ENCODE measurements at regions not wholly inside any gene's neighbourhood (a gene's known extent, or its start where the extent isn't known, plus 50 kb on each side); places are given as distances from the start of the nearest gene placed in this dataset.
A peak's percentile ranks its signal among the peaks of the same experiment; 100 is the strongest.
"Not testable (repeated sequence)": the region's sequence is repeated elsewhere in the genome, so short reads cannot be mapped to it uniquely, and the experiment has no call there.

DNA sequence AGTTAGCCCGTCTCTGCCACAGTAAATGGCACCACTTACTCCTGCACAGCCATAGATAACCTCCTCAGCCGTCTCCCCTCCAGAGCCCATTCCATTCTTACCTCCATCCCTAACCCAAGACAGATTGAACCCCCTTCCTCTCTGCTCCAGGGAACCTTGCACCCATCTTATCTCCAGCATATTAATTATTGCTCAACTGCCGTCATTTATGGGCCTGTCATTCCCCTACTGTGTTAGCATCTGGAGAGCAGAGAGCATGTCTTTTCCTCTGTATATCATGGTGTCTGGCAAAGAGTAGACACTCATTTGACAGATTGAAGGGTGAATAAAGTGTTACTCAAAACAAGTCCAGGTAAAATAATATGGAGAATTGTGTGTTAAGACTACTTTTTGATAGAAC is 270.0 kb downstream of the CEP170 start:
- DNase-seq; H3K27ac ChIP-seq; H3K4me3 ChIP-seq; H3K27me3 ChIP-seq (ENCODE audit: low read depth); intact Hi-C loops (cut with DNase I); H3K36me3 ChIP-seq; H3K9me3 ChIP-seq; ATAC-seq; H3K4me1 ChIP-seq: not testable (repeated sequence)

DNA sequence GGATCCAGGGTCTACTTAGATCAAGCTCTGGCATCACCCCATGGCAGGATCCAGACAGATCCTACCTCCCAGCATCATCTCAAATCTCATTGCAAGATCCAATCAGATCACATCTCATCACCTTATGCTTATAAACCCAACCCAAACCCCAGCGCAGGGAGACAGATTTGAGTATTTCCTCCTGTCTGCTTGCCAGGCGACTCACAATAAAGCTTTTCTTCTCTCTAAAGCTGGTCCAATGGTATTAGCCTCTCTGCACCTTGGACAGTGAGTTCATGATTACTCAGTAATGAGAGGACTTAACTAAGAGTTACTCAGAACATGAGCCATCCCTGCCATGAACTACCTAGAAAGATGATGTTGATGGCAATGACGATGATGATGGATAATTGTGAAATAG is 281.7 kb downstream of the CEP170 start:
- H3K4me3 ChIP-seq; H3K9me3 ChIP-seq; H3K27me3 ChIP-seq (ENCODE audit: low read depth); intact Hi-C loops (cut with DNase I); ATAC-seq; H3K4me1 ChIP-seq; H3K27ac ChIP-seq; H3K36me3 ChIP-seq; DNase-seq: not testable (repeated sequence)

DNA sequence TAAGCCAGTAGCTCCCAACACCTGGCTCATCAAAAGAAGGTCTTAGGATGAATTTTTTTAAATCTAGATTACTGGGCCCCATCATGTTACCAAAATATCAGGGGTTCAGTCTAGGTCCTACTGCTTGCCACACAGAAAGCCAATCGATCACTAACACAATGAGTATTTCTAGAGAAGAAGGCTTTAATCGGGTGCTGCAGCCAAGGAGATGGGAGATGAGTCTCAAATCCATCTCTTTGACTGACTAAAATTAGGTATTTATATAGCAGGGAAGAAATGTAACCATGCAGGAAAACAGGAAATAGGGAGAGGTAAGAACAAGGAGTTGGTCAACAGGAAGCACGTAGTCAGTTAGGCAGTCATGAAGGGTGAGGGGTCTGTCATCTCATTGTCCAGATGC is 288.2 kb downstream of the CEP170 start:
- Histone ChIP-seq H3K4me3 (no peak overlapping the region), H3K4me1 (no peaks in the 10 kb centered on the region), H3K36me3 (no peaks in the 10 kb centered on the region), H3K27ac (no peak overlapping the region), H3K27me3 (ENCODE audit: low read depth) (no peaks in the 10 kb centered on the region), H3K9me3 (no peaks in the 10 kb centered on the region)
- intact Hi-C loops (cut with DNase I): no loop called here
- TF ChIP-seq, protein P1, sequence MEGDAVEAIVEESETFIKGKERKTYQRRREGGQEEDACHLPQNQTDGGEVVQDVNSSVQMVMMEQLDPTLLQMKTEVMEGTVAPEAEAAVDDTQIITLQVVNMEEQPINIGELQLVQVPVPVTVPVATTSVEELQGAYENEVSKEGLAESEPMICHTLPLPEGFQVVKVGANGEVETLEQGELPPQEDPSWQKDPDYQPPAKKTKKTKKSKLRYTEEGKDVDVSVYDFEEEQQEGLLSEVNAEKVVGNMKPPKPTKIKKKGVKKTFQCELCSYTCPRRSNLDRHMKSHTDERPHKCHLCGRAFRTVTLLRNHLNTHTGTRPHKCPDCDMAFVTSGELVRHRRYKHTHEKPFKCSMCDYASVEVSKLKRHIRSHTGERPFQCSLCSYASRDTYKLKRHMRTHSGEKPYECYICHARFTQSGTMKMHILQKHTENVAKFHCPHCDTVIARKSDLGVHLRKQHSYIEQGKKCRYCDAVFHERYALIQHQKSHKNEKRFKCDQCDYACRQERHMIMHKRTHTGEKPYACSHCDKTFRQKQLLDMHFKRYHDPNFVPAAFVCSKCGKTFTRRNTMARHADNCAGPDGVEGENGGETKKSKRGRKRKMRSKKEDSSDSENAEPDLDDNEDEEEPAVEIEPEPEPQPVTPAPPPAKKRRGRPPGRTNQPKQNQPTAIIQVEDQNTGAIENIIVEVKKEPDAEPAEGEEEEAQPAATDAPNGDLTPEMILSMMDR (IDR thresholded peaks at IDR 0.05): no peak
- ATAC-seq (no peak), DNase-seq (no peak)

DNA sequence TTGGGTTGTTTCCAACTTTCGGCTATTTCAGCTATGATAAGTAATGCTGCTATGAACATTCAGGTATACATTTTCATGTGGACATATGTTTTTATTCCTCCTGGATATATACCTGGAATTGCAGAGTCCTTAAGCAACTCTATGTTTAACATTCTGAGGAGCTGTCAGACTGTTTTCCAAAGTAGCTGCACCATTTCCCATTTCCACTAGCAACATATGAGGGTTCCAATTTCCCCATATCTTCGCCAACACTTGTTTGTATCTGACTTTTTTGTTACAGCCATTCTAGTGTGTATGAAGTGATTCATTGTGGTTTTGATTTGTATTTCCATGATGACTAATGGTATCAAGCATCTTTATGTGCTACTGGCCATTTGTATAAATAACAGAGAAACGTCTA is 295.7 kb downstream of the CEP170 start:
- H3K4me3 ChIP-seq; ATAC-seq; H3K27ac ChIP-seq; DNase-seq; H3K36me3 ChIP-seq; H3K9me3 ChIP-seq; H3K4me1 ChIP-seq; H3K27me3 ChIP-seq (ENCODE audit: low read depth); intact Hi-C loops (cut with DNase I): not testable (repeated sequence)

DNA sequence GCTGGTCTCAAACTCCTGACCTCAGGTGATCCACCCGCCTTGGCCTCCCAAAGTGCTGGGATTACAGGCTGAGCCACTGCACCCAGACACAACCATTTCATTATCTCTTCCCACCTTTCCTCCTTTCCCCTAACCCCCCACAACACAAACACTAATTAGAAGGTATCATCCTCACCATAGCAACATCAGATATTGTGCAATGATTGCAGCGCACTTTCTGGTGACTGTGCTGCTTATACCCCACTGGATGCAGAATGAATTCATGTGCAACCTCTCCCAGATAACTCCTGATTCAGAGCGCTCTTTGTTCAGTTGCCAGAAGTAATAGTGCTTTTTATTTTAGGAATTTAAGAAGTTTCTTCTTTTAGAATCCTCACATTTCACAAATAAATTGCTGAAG is 300.1 kb downstream of the CEP170 start:
- H3K4me3 ChIP-seq; H3K4me1 ChIP-seq; H3K9me3 ChIP-seq; DNase-seq; intact Hi-C loops (cut with DNase I); H3K27me3 ChIP-seq (ENCODE audit: low read depth); ATAC-seq; H3K36me3 ChIP-seq; H3K27ac ChIP-seq: not testable (repeated sequence)

DNA sequence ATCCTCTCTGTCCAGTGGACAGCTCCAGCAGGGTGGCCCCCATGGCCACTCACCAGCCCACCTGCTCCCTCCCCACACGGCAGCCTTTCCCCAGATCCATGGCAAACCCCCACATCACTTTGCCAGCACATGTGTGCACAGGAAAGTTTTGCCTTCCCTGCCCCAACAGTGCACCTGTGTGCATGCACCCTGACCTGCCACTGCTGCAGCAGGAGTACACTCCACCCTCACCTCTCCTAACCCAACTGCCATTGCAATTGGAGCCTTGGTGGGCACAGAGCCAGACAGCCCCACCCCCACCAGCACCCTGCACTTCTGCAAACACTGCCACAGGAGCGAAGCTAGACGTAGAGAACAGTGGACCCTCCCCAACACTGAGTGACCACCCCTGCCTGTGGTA is 308.9 kb downstream of the CEP170 start:
- Histone ChIP-seq H3K4me3 (no peak overlapping the region), H3K27ac (no peak overlapping the region), H3K27me3 (ENCODE audit: low read depth) (no peaks in the 10 kb centered on the region), H3K9me3 (no peaks in the 10 kb centered on the region), H3K36me3 (no peaks in the 10 kb centered on the region), H3K4me1 (no peaks in the 10 kb centered on the region)
- ATAC-seq (no peak), DNase-seq (no peak)
- intact Hi-C loops (cut with DNase I): no loop called here
- TF ChIP-seq, protein P1 (IDR thresholded peaks at IDR 0.05): no peak

DNA sequence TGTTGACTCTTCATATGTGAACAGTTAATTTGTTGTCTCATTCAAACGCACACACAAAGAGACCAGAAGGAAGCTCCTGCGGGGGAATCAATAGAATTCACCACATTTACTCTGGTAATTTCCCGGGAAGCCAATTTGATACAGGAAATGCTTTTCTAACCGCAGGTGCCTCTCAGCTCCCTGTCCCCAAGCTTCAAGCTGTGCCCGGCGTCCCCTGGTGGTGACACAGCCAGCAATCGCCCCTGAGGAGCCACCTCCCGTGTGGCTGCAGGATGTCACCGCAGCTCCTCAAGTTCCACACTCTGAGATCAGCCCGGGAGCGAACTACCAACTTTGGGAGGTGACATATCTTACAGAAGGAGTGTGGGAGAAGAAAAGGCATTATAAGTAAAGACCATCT is 318.4 kb downstream of the CEP170 start:
- H3K27ac ChIP-seq; H3K4me1 ChIP-seq; intact Hi-C loops (cut with DNase I); H3K27me3 ChIP-seq (ENCODE audit: low read depth); H3K9me3 ChIP-seq; H3K36me3 ChIP-seq; DNase-seq; H3K4me3 ChIP-seq: not testable (repeated sequence)
- TF ChIP-seq, protein P1 (IDR thresholded peaks at IDR 0.05): peak; percentile 13
- peak in 1 of 2 donors; percentile 32 for ATAC-seq

DNA sequence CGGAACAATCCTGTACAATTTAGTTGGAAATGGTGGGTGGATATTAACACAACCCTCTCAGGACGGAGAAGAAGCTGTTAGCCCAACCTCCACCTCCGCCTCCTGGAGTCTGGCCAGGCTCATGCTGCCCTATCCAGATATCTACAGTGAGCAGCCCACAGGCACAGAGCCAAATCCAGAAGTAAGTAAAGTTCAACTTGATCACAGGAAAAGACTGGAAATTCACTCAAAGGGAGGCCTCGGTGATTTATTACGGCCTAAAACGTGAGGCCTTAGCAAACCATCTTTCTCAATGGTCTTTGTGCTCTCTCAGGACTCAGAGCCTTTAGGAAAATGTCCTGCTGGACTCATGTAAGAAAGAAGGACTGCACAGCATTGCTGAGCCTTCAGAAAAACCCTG is 330.4 kb downstream of the CEP170 start:
- H3K4me3 ChIP-seq; H3K27ac ChIP-seq; intact Hi-C loops (cut with DNase I); DNase-seq; ATAC-seq; H3K9me3 ChIP-seq; H3K4me1 ChIP-seq; H3K27me3 ChIP-seq (ENCODE audit: low read depth); H3K36me3 ChIP-seq: not testable (repeated sequence)

DNA sequence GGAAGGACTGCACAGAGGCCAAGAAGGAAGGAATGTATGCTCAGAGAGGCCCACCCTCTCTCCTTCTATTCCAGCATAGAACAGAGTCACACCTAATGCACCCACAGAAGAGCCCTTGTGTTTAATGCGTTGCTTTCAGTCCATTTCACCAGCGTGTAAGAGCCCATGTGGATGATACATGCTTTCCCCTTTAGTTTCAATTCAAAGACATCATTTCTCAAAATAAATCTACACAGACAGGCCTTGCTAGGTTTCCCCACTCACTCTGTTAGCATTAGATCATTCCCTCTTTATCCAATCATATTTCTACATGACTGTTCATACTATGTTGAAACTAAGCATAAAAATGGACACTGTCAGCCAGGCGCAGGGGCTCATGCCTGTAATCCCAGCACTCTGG is 331.5 kb downstream of the CEP170 start:
- intact Hi-C loops (cut with DNase I); H3K4me1 ChIP-seq; H3K27me3 ChIP-seq (ENCODE audit: low read depth); H3K4me3 ChIP-seq; DNase-seq; H3K9me3 ChIP-seq; ATAC-seq; H3K27ac ChIP-seq; H3K36me3 ChIP-seq: not testable (repeated sequence)

DNA sequence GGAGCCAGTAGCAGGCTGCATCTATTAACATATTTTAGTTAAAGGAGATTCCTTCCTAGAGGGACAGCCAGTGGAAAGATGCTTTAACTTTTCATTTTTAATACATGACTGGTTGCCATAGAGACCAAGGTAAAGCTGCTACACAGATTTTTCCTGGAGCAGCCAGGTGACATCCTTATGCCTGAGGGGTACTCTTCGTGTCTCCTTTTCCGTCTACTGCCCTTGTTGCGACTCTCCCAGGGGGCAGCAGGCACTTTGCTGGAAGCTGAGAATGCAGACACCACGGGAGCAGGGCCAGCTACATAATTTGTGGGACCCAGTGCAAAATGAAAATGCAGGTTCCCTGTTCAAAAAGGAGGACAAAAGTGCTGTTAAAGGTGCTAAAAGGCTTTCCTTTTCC is 340.4 kb downstream of the CEP170 start:
- intact Hi-C loops (cut with DNase I): not testable (repeated sequence)

DNA sequence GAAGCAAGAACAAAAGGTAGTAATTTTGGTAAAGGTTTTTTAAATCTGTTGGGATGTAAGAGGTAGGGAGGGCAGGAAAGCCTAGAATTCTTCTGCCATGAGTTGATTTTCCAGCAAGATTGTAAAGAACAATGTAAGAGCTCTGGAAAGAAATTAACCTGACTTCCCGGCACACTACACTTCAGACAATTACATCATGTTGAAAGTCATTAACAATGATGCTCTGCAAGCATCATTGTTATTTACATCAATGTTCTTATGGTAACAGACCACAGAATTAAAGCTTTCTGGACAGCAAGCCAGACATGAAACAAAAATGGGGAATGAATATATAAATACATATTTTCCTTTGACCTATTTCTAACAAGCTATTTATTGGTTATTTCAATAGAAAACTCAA is 342.2 kb downstream of the CEP170 start:
- intact Hi-C loops (cut with DNase I); DNase-seq; H3K4me3 ChIP-seq; H3K27me3 ChIP-seq (ENCODE audit: low read depth); ATAC-seq; H3K27ac ChIP-seq; H3K4me1 ChIP-seq; H3K9me3 ChIP-seq; H3K36me3 ChIP-seq: not testable (repeated sequence)

More for the DNA sequence above, 340.4 kb downstream of the CEP170 start:
- H3K36me3 ChIP-seq; H3K27ac ChIP-seq; H3K4me3 ChIP-seq; H3K4me1 ChIP-seq; DNase-seq; H3K27me3 ChIP-seq (ENCODE audit: low read depth); ATAC-seq; H3K9me3 ChIP-seq: not testable (repeated sequence)

DNA sequence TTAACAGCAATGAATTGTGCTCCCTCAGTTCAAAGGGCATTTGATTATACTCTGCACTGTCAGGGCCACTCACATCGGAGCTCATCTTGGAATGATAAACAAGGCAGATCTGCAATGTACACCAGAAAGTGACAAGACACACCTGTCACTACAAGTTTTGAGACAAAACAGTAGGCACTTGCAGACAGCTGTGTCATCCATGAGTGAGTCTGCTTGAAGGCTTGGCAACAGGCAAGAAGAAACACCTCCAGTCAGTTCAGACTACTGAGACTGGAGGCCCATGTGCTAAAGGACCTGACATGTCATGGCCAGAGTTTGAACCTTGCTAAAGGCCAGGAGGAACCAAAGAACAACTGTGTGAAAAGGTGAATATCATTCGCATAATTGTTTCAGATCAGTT is 354.5 kb downstream of the CEP170 start:
- DNase-seq; intact Hi-C loops (cut with DNase I); ATAC-seq; H3K36me3 ChIP-seq; H3K4me3 ChIP-seq; H3K4me1 ChIP-seq; H3K27me3 ChIP-seq (ENCODE audit: low read depth); H3K27ac ChIP-seq; H3K9me3 ChIP-seq: not testable (repeated sequence)

All from lower lobe of right lung (tissue), 2 donors.